ENCODE measurements at regions not wholly inside any gene's neighbourhood (a gene's known extent, or its start where the extent isn't known, plus 50 kb on each side); places are given as distances from the start of the nearest gene placed in this dataset.

DNA sequence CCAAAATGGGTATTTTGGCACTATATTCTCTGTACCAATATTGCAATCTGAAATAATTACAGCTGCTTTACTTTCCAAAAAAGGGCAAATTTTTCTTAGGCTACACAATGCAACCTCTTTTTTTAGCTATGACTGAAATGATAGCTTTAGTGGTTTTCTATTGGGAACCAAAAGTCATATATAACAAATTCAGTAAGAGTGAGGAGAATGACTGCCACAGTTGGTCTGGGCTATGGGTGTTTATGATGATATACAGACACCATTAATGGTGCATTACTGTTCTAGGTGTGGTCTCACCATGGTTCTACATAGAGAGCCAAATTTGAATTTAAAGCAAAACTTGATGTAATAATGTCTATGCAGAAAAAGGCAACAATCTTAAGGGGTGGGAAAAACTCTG is 72.3 kb upstream of the PTBP2 start:
- TF ChIP-seq, protein P1, sequence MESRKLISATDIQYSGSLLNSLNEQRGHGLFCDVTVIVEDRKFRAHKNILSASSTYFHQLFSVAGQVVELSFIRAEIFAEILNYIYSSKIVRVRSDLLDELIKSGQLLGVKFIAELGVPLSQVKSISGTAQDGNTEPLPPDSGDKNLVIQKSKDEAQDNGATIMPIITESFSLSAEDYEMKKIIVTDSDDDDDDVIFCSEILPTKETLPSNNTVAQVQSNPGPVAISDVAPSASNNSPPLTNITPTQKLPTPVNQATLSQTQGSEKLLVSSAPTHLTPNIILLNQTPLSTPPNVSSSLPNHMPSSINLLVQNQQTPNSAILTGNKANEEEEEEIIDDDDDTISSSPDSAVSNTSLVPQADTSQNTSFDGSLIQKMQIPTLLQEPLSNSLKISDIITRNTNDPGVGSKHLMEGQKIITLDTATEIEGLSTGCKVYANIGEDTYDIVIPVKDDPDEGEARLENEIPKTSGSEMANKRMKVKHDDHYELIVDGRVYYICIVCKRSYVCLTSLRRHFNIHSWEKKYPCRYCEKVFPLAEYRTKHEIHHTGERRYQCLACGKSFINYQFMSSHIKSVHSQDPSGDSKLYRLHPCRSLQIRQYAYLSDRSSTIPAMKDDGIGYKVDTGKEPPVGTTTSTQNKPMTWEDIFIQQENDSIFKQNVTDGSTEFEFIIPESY (IDR thresholded peaks at IDR 0.05; ENCODE audit: borderline replicate concordance, low read depth), result no peak
- TF ChIP-seq, protein P2, sequence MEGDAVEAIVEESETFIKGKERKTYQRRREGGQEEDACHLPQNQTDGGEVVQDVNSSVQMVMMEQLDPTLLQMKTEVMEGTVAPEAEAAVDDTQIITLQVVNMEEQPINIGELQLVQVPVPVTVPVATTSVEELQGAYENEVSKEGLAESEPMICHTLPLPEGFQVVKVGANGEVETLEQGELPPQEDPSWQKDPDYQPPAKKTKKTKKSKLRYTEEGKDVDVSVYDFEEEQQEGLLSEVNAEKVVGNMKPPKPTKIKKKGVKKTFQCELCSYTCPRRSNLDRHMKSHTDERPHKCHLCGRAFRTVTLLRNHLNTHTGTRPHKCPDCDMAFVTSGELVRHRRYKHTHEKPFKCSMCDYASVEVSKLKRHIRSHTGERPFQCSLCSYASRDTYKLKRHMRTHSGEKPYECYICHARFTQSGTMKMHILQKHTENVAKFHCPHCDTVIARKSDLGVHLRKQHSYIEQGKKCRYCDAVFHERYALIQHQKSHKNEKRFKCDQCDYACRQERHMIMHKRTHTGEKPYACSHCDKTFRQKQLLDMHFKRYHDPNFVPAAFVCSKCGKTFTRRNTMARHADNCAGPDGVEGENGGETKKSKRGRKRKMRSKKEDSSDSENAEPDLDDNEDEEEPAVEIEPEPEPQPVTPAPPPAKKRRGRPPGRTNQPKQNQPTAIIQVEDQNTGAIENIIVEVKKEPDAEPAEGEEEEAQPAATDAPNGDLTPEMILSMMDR (IDR thresholded peaks at IDR 0.05), result no peak
- TF ChIP-seq, protein P3, sequence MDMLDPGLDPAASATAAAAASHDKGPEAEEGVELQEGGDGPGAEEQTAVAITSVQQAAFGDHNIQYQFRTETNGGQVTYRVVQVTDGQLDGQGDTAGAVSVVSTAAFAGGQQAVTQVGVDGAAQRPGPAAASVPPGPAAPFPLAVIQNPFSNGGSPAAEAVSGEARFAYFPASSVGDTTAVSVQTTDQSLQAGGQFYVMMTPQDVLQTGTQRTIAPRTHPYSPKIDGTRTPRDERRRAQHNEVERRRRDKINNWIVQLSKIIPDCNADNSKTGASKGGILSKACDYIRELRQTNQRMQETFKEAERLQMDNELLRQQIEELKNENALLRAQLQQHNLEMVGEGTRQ (IDR thresholded peaks at IDR 0.05; ENCODE audit: borderline replicate concordance, low read depth, low read length), result no peak
- no peak for TF ChIP-seq MEF2A (IDR thresholded peaks at IDR 0.05; ENCODE audit: borderline replicate concordance, low read depth)
- TF ChIP-seq, protein P4, sequence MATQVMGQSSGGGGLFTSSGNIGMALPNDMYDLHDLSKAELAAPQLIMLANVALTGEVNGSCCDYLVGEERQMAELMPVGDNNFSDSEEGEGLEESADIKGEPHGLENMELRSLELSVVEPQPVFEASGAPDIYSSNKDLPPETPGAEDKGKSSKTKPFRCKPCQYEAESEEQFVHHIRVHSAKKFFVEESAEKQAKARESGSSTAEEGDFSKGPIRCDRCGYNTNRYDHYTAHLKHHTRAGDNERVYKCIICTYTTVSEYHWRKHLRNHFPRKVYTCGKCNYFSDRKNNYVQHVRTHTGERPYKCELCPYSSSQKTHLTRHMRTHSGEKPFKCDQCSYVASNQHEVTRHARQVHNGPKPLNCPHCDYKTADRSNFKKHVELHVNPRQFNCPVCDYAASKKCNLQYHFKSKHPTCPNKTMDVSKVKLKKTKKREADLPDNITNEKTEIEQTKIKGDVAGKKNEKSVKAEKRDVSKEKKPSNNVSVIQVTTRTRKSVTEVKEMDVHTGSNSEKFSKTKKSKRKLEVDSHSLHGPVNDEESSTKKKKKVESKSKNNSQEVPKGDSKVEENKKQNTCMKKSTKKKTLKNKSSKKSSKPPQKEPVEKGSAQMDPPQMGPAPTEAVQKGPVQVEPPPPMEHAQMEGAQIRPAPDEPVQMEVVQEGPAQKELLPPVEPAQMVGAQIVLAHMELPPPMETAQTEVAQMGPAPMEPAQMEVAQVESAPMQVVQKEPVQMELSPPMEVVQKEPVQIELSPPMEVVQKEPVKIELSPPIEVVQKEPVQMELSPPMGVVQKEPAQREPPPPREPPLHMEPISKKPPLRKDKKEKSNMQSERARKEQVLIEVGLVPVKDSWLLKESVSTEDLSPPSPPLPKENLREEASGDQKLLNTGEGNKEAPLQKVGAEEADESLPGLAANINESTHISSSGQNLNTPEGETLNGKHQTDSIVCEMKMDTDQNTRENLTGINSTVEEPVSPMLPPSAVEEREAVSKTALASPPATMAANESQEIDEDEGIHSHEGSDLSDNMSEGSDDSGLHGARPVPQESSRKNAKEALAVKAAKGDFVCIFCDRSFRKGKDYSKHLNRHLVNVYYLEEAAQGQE (IDR thresholded peaks at IDR 0.05; ENCODE audit: low read depth, low read length), result no peak

Measured in SK-N-SH (cell line).